CD4-positive, alpha-beta T cell (primary cell): ENCODE measurements at regions not wholly inside any gene's neighbourhood (a gene's known extent, or its start where the extent isn't known, plus 50 kb on each side); places are given as distances from the start of the nearest gene placed in this dataset.

Experiments
- ATAC-seq: fragments of 200-7000 bp; cut with Tn5 transposase; one replicate; pipeline ENCODE4 v1.10.0; 2022; ENCODE audit warnings: mild to moderate bottlenecking; ENCODE audit not compliant: poor library complexity
- CTCF ChIA-PET: fragments of 350-600 bp; sonication (Branson Sonifier 250); formaldehyde crosslinking; loops from one replicate; lab custom pipeline; 2021; ENCODE audit warnings: antibody characterized with exemption, inconsistent platforms; lab: Charles Lee
- POLR2A ChIA-PET: fragments of 350-600 bp; sonication (Branson Sonifier 250); formaldehyde crosslinking; loops from one replicate; lab custom pipeline; 2021; ENCODE audit warnings: antibody characterized with exemption, inconsistent platforms; lab: Charles Lee
- DNase-seq, 14 experiments: peaks; one replicate each; pipeline ENCODE4 v3.0.0-alpha.2; 2013 to 2020; ENCODE audit warnings: mixed read lengths in 2 of 14
- H3K27ac ChIP-seq, 2 donors: one replicate each; pipeline versions ENCODE4 v1.5.1 to v1.7.0; 2013; ENCODE audit warnings: low read length in 2 of 2, low read depth in 1 of 2, mild to moderate bottlenecking in 1 of 2
- H3K27me3 ChIP-seq, 2 experiments: 1 replicate in 1 of 2; 2 replicates in 1 of 2; pipeline versions ENCODE4 v1.6.1 to v1.7.0; 2013; ENCODE audit warnings: low read length in 2 of 2, control low read depth in 1 of 2, mild to moderate bottlenecking in 1 of 2, moderate library complexity in 1 of 2; ENCODE audit not compliant: insufficient read depth in 2 of 2, control insufficient read depth in 1 of 2
- H3K36me3 ChIP-seq: one replicate; pipeline ENCODE4 v1.6.1; 2013; ENCODE audit warnings: low read length, control low read depth; ENCODE audit not compliant: insufficient read depth
- H3K4me1 ChIP-seq: one replicate; pipeline ENCODE4 v1.6.1; 2013; ENCODE audit warnings: low read length, control low read depth; ENCODE audit not compliant: insufficient read depth
- H3K4me3 ChIP-seq: one replicate; pipeline ENCODE4 v1.5.1; 2013; ENCODE audit warnings: mild to moderate bottlenecking, low read length, moderate library complexity
- H3K9me3 ChIP-seq, 2 experiments: 1 replicate in 1 of 2; 2 replicates in 1 of 2; pipeline versions ENCODE4 v1.6.1 to v1.7.0; 2013; ENCODE audit warnings: low read length in 2 of 2, mild to moderate bottlenecking in 2 of 2, control low read depth in 1 of 2, moderate library complexity in 1 of 2; ENCODE audit not compliant: control insufficient read depth in 1 of 2, insufficient read depth in 1 of 2
- H3K27ac Mint-ChIP-seq: one replicate; pipeline ENCODE4 v1.8.0; 2020; ENCODE audit warnings: mixed read lengths
- H3K27me3 Mint-ChIP-seq: one replicate; pipeline ENCODE4 v1.8.0; 2021; ENCODE audit warnings: mixed read lengths
- H3K36me3 Mint-ChIP-seq: one replicate; pipeline ENCODE4 v1.8.0; 2021; ENCODE audit warnings: low read depth, mixed read lengths
- H3K4me1 Mint-ChIP-seq: one replicate; pipeline ENCODE4 v1.8.0; 2021; ENCODE audit warnings: low read depth, mixed read lengths
- H3K4me3 Mint-ChIP-seq: one replicate; pipeline ENCODE4 v1.8.0; 2020; ENCODE audit warnings: mild to moderate bottlenecking, mixed read lengths
- H3K9me3 Mint-ChIP-seq: one replicate; pipeline ENCODE4 v1.8.0; 2020; ENCODE audit warnings: mixed read lengths
- CTCF ChIP-seq: fragments of 200-600 bp; IDR thresholded peaks from one replicate; pipeline ENCODE4 v1.8.0; 2022; ENCODE audit warnings: antibody characterized with exemption, mild to moderate bottlenecking
- intact Hi-C, 2 experiments: fragments of 100-400 bp; cut with DNase I in 1 of 2; cut with micrococcal nuclease in 1 of 2; formaldehyde crosslinking; loops; one replicate each; pipeline versions ENCODE4 v1.15.1 to v1.9.0; 2023 to 2025; cut with DNase I, micrococcal nuclease

GRCh38 chr2:8111193-8111592, 570.7 kb upstream of the ID2 start:
- no peak for DNase-seq
- intact Hi-C loops: no loop called here
- Mint-ChIP-seq H3K36me3 (no peaks in the 10 kb centered on the region), H3K4me3 (no peak overlapping the region), H3K4me1 (no peaks in the 10 kb centered on the region), H3K9me3 (no peaks in the 10 kb centered on the region), H3K27ac (no peak overlapping the region), H3K27me3 (no peaks in the 10 kb centered on the region)
- no peak for ATAC-seq
- Histone ChIP-seq H3K27ac (no peak overlapping the region), H3K9me3 (no peaks in the 10 kb centered on the region), H3K27me3 (no peaks in the 10 kb centered on the region), H3K4me3 (no peak overlapping the region), H3K4me1 (peaks cover 5% of the 10 kb centered on the region), H3K36me3 (no peaks in the 10 kb centered on the region)
- ChIA-PET POLR2A (no interaction called here), CTCF (no interaction called here)
- TF ChIP-seq CTCF: no peak

GRCh38 chr2:8115456-8115855, 566.4 kb upstream of the ID2 start:
- H3K27me3 ChIP-seq: no peaks in the 10 kb centered on the region
- no peak overlapping the region for H3K4me3 Mint-ChIP-seq
- ChIA-PET POLR2A (no interaction called here), CTCF (no interaction called here)
- no peaks in the 10 kb centered on the region for H3K27me3 Mint-ChIP-seq
- intact Hi-C loops: no loop called here
- H3K9me3 ChIP-seq: no peaks in the 10 kb centered on the region
- no peak for ATAC-seq
- no peaks in the 10 kb centered on the region for H3K36me3 Mint-ChIP-seq
- no peak overlapping the region for H3K27ac ChIP-seq
- no peaks in the 10 kb centered on the region for H3K9me3 Mint-ChIP-seq
- no peak overlapping the region for H3K4me3 ChIP-seq
- no peaks in the 10 kb centered on the region for H3K4me1 ChIP-seq
- DNase-seq: no peak
- no peak for TF ChIP-seq CTCF
- no peaks in the 10 kb centered on the region for H3K4me1 Mint-ChIP-seq
- H3K27ac Mint-ChIP-seq: no peak overlapping the region
- H3K36me3 ChIP-seq: no peaks in the 10 kb centered on the region

GRCh38 chr2:8115966-8116365, 565.9 kb upstream of the ID2 start:
- CTCF ChIA-PET: no interaction called here
- POLR2A ChIA-PET: no interaction called here
- Mint-ChIP-seq H3K27me3 (no peaks in the 10 kb centered on the region), H3K4me1 (no peaks in the 10 kb centered on the region), H3K4me3 (no peak overlapping the region), H3K9me3 (no peaks in the 10 kb centered on the region), H3K36me3 (no peaks in the 10 kb centered on the region), H3K27ac (no peak overlapping the region)
- ATAC-seq (no peak), DNase-seq (no peak)
- H3K4me1 ChIP-seq: no peaks in the 10 kb centered on the region
- no peaks in the 10 kb centered on the region for H3K9me3 ChIP-seq
- no peak overlapping the region for H3K27ac ChIP-seq
- H3K27me3 ChIP-seq: no peaks in the 10 kb centered on the region
- no peak for TF ChIP-seq CTCF
- intact Hi-C loops: no loop called here
- no peaks in the 10 kb centered on the region for H3K36me3 ChIP-seq
- no peak overlapping the region for H3K4me3 ChIP-seq
